Colonic mucosa (tissue), 4 donors: ENCODE measurements at regions not wholly inside any gene's neighbourhood (a gene's known extent, or its start where the extent isn't known, plus 50 kb on each side); places are given as distances from the start of the nearest gene placed in this dataset.
"Not testable (repeated sequence)": the region's sequence is repeated elsewhere in the genome, so short reads cannot be mapped to it uniquely, and the experiment has no call there.

ENCODE experiments used
- DNase-seq: peaks from one replicate; pipeline ENCODE4 v3.0.0-alpha.2; 2020
- H3K27ac ChIP-seq: fragments of 200-600 bp; one replicate; pipeline ENCODE4 v1.8.0; 2021
- H3K27me3 ChIP-seq: fragments of 200-600 bp; one replicate; pipeline ENCODE4 v1.8.0; 2021
- H3K36me3 ChIP-seq: fragments of 200-600 bp; one replicate; pipeline ENCODE4 v1.8.0; 2021
- H3K4me1 ChIP-seq: fragments of 200-600 bp; one replicate; pipeline ENCODE4 v1.8.0; 2021; ENCODE audit warnings: mild to moderate bottlenecking
- H3K4me3 ChIP-seq: fragments of 200-600 bp; one replicate; pipeline ENCODE4 v1.8.0; 2021
- H3K9ac ChIP-seq, 2 donors: one replicate each; pipeline ENCODE4 v1.7.0; 2013; ENCODE audit warnings: control low read depth in 2 of 2, low read depth in 2 of 2, low read length in 2 of 2
- H3K9me3 ChIP-seq: fragments of 200-600 bp; one replicate; pipeline ENCODE4 v1.8.0; 2021
- CTCF ChIP-seq: fragments of 200-600 bp; IDR thresholded peaks from one replicate; pipeline ENCODE4 v1.8.0; 2022; ENCODE audit warnings: antibody characterized with exemption, mild to moderate bottlenecking
- intact Hi-C: fragments of 100-400 bp; cut with DNase I; formaldehyde crosslinking; loops from one replicate; pipeline ENCODE4 v1.14.1; 2022
- donor health status: healthy.
- donor health status: DM: no; HTN: no; CAD: no.
- donor health status: DM: no; HTN: no; CAD: no.

GRCh38 chr18:39211461-39211860 is 1645.9 kb upstream of the CELF4 start:
- no peak for DNase-seq
- intact Hi-C loops = no loop called here
- Histone ChIP-seq H3K36me3 (no peaks in the 10 kb centered on the region), H3K27me3 (no peaks in the 10 kb centered on the region), H3K4me3 (no peak overlapping the region), H3K27ac (no peak overlapping the region), H3K9me3 (no peaks in the 10 kb centered on the region), H3K9ac (no peak overlapping the region), H3K4me1 (no peaks in the 10 kb centered on the region)
- TF ChIP-seq CTCF = no peak

DNA sequence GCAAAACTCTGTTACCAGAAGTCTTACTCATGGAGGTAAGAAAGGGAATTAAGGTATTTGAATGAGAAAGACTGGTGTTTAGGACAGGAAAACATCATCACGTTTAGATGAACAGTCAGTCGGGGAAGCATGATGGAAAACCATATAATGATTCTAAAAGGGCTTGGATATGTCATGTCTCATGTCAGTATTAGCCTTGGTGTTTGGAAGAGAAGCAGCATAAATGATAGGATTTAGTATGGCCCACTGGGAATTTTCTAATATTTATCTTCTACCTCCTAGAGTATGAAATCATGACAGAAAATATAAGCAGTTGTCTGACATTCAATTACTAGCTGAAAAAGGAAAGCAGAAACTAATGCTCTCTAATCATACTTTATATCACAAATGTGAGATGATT is 1643.6 kb upstream of the CELF4 start:
- no peaks in the 10 kb centered on the region for H3K27me3 ChIP-seq
- no peak for DNase-seq
- no peak overlapping the region for H3K4me3 ChIP-seq
- no peaks in the 10 kb centered on the region for H3K4me1 ChIP-seq
- no peaks in the 10 kb centered on the region for H3K9me3 ChIP-seq
- no peak for TF ChIP-seq CTCF
- H3K27ac ChIP-seq = no peak overlapping the region
- intact Hi-C loops = no loop called here
- no peak overlapping the region for H3K9ac ChIP-seq
- H3K36me3 ChIP-seq = no peaks in the 10 kb centered on the region

GRCh38 chr18:39208729-39209128 is 1643.1 kb upstream of the CELF4 start:
- Histone ChIP-seq H3K27me3 (no peaks in the 10 kb centered on the region), H3K4me3 (no peak overlapping the region), H3K9ac (no peak overlapping the region), H3K36me3 (no peaks in the 10 kb centered on the region), H3K4me1 (no peaks in the 10 kb centered on the region), H3K27ac (no peak overlapping the region), H3K9me3 (no peaks in the 10 kb centered on the region)
- no peak for DNase-seq
- TF ChIP-seq CTCF = no peak
- intact Hi-C loops = no loop called here

DNA sequence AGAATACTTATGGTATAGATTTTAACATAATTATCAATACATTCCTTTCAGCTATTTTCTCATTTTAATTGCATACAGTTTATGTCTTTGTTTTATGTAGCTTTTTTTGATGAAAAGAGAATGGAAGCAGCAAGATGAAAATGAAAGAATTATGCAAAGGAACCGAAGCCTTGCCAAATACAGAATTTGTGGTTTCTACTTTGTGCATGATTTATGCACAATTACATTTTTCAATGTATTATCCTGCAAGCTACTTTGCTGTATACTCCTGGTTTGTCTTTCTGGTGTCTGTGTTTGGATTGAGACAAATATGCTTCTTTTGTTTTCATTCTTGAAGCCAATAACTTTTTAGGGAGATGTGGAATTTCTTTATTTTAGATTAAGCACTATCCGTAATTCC is 1642.6 kb upstream of the CELF4 start:
- intact Hi-C loops = no loop called here
- no peak overlapping the region for H3K27ac ChIP-seq
- H3K27me3 ChIP-seq = no peaks in the 10 kb centered on the region
- no peaks in the 10 kb centered on the region for H3K36me3 ChIP-seq
- no peak overlapping the region for H3K4me3 ChIP-seq
- no peaks in the 10 kb centered on the region for H3K4me1 ChIP-seq
- H3K9ac ChIP-seq = no peak overlapping the region
- H3K9me3 ChIP-seq = no peaks in the 10 kb centered on the region
- TF ChIP-seq CTCF = no peak
- no peak for DNase-seq

- H3K9me3 ChIP-seq, H3K27ac ChIP-seq, intact Hi-C loops, H3K4me1 ChIP-seq, H3K9ac ChIP-seq, DNase-seq, H3K27me3 ChIP-seq, H3K36me3 ChIP-seq, H3K4me3 ChIP-seq: not testable (repeated sequence)
These were observed 1641.0 kb upstream of the CELF4 start for GRCh38 chr18:39206398-39207103.

- no peak for DNase-seq
- intact Hi-C loops = no loop called here
These were observed 1640.1 kb upstream of the CELF4 start for GRCh38 chr18:39205565-39206195.

More at GRCh38 chr18:39205565-39206195, 1640.1 kb upstream of the CELF4 start:
- TF ChIP-seq CTCF = no peak
- H3K9ac ChIP-seq = no peak overlapping the region
- H3K27ac ChIP-seq = no peak overlapping the region
- no peaks in the 10 kb centered on the region for H3K27me3 ChIP-seq
- H3K9me3 ChIP-seq = no peaks in the 10 kb centered on the region
- H3K4me1 ChIP-seq = no peaks in the 10 kb centered on the region
- H3K36me3 ChIP-seq = no peaks in the 10 kb centered on the region
- H3K4me3 ChIP-seq = no peak overlapping the region
